HepG2 (cell line): ENCODE measurements at regions not wholly inside any gene's neighbourhood (a gene's known extent, or its start where the extent isn't known, plus 50 kb on each side); places are given as distances from the start of the nearest gene placed in this dataset.

Experiments used
- ATF2 ChIP-seq: sonication (generic); formaldehyde crosslinking; IDR thresholded peaks from 2 replicates; pipeline ENCODE4 v1.4.0; 2020; ENCODE audit warnings: missing genetic modification reagents
- CTCF ChIP-seq: sonication (generic); formaldehyde crosslinking; IDR thresholded peaks from 2 replicates; pipeline ENCODE4 v1.5.0; 2020; ENCODE audit warnings: mild to moderate bottlenecking, missing genetic modification reagents, moderate library complexity
- ZNF780A ChIP-seq: sonication (generic); formaldehyde crosslinking; IDR thresholded peaks from 2 replicates; pipeline ENCODE4 v1.8.0; 2022; ENCODE audit warnings: mild to moderate bottlenecking, missing genetic modification reagents, moderate library complexity

GRCh38 chr13:91141543-91142061 is 205.9 kb upstream of the MIR17HG start:
- TF ChIP-seq ZNF780A (CRISPR knock-in tag) (no peak), CTCF (CRISPR knock-in tag) (no peak), ATF2 (no peak)
